ENCODE measurements at regions not wholly inside any gene's neighbourhood (a gene's known extent, or its start where the extent isn't known, plus 50 kb on each side); places are given as distances from the start of the nearest gene placed in this dataset. TPM values are rescaled to one million over a fixed set of nuclear protein-coding genes. Genes with fewer than 3 reads are reported as not detected.
A peak's percentile ranks its signal among the peaks of the same experiment; 100 is the strongest.

DNA sequence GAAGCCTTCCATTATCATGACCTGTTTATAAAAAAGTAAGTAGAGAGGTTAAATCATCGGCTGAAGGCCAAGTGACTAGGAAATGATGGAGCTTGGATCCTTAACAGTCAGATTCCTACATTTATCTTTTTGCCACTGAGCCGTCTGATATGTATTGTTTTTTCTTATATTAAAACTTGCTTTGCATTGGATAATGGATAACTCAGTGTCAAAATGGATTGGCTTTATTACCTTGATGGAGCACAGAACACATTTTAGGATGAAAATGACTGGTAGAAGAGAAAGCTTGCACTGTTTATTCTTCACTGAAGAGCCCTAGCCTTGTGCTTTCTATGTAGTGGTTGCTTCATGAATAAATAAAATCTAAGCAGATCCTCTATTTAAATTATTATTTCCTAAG, 54.2 kb upstream of the TSPAN5 start:
- TF ChIP-seq, protein P1, sequence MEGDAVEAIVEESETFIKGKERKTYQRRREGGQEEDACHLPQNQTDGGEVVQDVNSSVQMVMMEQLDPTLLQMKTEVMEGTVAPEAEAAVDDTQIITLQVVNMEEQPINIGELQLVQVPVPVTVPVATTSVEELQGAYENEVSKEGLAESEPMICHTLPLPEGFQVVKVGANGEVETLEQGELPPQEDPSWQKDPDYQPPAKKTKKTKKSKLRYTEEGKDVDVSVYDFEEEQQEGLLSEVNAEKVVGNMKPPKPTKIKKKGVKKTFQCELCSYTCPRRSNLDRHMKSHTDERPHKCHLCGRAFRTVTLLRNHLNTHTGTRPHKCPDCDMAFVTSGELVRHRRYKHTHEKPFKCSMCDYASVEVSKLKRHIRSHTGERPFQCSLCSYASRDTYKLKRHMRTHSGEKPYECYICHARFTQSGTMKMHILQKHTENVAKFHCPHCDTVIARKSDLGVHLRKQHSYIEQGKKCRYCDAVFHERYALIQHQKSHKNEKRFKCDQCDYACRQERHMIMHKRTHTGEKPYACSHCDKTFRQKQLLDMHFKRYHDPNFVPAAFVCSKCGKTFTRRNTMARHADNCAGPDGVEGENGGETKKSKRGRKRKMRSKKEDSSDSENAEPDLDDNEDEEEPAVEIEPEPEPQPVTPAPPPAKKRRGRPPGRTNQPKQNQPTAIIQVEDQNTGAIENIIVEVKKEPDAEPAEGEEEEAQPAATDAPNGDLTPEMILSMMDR (IDR thresholded peaks at IDR 0.05; ENCODE audit: insufficient read depth, low read depth, low read length) = no peak
- no peak for DNase-seq (ENCODE audit: low read depth)
- H3K4me3 ChIP-seq (ENCODE audit: low read depth, low read length) = no peak overlapping the region

DNA sequence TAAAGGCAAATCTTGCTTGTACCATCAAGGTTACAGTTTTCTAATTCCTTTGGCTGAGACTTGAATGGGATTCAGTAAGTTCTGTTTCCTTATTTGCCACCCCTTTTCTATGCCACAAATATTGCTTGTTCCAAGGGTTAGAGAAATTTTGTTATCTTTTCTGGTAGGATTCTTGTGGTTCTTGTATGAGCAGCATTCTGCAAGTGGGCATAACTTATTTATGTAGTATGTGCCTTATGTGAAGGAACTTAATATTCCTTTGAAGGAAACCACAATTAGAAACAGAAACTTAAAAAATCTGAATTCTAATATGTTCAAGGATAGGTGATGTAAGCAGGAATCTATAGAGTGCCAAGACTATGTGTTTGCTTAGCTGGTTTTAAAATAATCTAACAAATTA, 53.1 kb upstream of the TSPAN5 start:
- TF ChIP-seq, protein P1 (IDR thresholded peaks at IDR 0.05; ENCODE audit: insufficient read depth, low read depth, low read length) = no peak
- H3K4me3 ChIP-seq (ENCODE audit: low read depth, low read length) = no peak overlapping the region
- DNase-seq (ENCODE audit: low read depth) = peak; percentile 16

DNA sequence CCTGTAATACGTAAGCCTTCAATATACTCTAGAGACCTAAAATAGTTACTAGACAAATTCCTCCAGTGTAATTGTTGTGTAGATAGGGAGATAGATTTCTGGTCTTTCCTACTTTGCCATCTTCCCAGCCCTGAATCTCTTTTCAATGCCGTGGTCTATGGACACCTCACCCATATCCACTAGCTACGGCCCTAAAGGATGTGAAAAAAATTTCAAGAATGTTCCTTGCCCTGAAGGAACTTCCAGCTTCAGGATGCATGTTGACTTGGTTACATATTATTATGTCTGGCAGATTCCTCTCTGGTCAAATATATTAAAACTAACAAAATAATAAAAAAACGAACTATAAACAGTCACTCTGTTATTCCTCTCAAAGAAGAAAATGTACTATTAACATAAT, 52.4 kb upstream of the TSPAN5 start:
- TF ChIP-seq, protein P1 (IDR thresholded peaks at IDR 0.05; ENCODE audit: insufficient read depth, low read depth, low read length) = no peak
- peak; percentile 23 for DNase-seq (ENCODE audit: low read depth)
- H3K4me3 ChIP-seq (ENCODE audit: low read depth, low read length) = no peak overlapping the region

Small RNA genes in the stretch of these regions (small RNA-seq; reads per million reads assigned to genes)
- not detected for gene AC114811.1

Data from fibroblast of villous mesenchyme (primary cell).